ENCODE measurements at regions not wholly inside any gene's neighbourhood (a gene's known extent, or its start where the extent isn't known, plus 50 kb on each side); places are given as distances from the start of the nearest gene placed in this dataset.
A peak's percentile ranks its signal among the peaks of the same experiment; 100 is the strongest.

DNA sequence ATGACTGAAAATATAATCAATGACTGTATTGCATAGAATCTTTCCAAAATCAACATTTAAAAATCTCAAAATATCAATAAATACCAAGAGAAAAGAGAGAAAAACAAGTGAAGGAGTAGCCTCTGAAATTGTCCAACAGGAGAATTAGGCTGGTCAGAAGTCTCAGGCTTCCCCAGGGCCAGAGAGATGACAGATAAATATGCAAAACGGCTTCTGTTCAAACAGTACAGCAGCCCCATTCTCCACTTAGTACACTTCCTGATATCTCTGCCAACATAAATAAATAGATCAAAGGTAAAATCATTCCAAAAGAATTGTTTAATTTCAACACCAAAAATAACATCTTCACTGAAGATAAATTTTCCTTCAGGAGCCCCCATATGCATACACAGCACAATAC, 204.7 kb upstream of the GABRA2 start:
- no peak for DNase-seq

DNA sequence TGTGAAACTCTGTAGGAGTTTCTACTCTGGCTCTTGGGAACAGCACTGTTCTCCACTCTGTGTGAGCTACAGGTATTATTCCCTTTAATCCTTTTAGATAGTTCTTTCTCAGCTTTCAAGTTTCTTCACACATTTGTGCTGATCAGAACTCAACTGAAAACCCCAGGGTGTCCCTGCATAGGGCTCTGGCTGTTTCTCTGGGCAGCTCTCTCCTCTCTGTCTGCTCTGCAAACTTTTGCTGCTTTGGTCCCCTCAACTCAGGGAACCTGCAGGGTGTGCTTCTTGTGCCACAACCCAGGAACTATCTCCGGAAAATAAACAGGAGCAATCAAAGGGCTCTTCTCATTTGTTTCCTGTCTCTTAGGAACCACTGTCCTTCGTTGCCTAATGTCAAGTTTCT, 196.6 kb upstream of the GABRA2 start:
- peak; percentile 8 for DNase-seq

DNA sequence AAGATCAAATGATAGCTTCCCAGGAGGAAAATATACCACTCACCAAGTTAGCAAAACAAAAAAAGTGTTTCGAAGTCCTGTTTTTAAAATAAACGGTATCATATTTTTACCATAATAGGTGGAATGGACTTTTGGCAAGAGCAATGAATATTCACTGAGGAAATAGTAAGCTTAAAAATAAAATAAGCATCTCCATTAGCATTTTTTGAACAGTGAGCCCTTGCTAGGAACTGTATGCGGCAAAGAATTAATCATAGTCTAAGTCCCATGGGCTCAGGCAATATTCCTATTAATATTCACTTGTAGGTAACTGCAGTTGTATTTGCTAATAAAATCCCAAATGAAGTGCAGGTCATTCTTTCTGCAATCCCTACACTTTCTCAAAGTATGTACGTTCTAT, 191.7 kb upstream of the GABRA2 start:
- DNase-seq, result no peak

DNA sequence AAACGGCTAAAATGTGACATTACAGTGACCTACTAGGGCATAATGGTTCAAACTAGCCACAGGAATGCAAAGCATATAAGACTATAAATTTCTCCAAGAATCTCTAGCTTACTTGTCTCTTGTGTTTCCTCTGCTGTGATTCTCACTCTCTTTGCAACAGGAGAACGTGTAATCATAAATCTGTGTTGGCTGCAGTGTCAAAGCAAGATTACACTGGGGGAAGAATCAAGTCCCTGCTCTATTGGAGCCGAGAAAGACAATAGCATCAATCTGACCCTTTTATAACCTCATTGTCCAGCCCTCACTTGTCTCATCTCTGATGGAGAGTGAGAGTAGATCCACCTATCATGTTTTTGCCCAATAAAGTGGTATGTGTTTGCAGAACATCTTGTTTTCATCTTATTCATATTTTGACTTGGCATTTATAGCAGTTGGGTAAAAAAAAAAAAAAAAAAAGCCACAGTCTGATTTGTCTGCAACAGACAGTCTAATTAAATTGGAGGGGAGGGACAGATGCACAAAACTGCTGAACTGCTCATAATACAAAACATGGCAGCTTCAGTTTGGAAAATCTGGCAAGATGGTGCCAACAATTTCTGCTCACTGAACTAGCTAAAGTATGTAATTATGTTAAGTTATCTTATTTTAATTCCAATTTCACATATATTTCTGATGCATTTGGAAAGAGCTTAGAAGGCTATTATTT, 165.0 kb upstream of the GABRA2 start:
- DNase-seq, result no peak

DNA sequence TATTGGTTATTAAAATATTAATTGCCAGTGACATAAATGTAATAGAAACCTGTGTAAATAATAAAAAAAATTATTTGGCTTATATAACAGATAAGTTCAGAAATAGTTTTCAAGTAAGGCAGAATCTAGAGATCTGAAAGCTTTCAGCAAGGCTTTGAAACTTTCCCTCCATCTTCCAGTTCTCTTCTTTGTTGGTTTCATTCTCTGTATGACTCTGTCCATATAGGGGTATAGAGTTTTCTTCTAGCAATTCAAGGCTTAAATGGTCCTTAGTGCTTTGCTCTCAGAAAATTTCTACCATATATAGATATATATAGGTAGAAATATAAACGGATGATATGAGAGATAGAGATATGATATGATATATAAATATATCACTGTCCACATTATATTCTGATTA, 160.5 kb upstream of the GABRA2 start:
- DNase-seq, result no peak

DNA sequence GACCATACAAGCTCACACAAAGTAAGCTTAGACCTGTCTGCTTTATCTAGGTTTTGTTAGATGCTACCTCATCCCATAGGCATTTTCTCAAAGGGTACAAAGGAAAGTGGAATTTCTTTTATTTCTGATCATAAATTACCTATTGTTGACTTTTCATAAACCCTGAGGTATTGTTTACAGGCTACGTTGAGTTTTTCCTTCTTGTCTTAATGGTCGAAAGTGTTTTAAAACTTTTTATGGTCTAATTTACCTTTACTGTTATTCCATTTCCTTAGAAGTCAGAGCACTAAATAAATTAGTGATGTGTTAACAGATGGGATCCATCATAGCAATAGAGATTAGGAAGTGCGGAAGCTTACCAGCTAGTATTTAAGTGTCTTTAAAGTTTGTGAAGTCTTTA, 159.2 kb upstream of the GABRA2 start:
- peak; percentile 11 for DNase-seq

DNA sequence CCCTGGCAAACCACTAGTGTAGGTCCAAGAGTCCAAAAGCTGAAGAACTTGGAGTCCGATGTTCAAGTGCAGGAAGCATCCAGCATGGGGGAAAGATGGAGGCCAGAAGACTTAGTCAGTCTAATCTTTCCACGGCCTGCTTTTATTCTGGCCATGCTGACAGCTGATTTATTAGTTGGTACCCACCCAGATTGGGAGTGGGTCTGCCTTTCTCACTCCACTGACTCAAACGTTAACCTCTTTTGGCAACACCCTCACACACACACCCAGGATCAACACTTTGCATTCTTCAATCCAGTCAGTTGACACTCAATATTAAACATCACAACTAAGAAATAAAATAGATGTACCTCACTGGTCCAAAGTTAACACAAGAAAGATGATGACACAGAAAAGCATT, 134.8 kb upstream of the GABRA2 start:
- no peak for DNase-seq

DNA sequence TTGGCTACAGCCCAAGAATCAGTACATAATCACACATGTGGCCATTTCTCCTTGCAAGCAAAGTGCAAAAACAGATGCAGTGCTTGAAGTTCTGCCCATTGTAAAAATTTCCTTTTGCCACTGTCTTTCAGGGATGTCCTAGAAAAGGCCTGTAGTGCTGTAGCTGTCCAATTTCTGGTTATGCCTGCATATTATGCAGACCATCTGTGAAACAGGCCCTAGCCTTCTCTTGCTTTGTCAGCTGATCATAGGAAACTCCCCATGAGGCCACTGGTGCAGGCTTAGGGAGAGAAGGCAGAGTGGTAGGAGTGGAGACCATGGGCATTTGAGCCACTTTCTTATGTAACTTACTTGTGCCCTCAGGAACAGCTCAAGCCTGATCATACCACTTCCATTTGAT, 130.4 kb upstream of the GABRA2 start:
- DNase-seq, result no peak

DNA sequence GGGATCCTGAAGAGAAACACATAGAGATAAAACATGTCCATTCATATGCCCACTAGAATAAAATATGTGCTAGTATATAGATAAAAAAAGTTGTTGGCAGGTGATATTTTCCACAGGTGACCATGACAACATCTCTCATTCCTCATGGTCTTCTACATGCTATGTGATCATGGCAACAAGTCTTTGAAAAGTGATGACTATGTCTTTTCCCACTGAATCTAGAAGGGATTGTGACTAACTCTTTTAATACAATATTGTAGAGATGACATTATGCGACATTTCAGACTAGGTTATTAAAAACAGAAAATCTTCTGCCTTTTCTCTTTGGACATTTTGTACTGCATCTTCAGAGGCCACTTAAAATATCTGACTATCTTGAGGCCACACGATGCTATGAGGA, 126.0 kb upstream of the GABRA2 start:
- DNase-seq, result no peak

DNA sequence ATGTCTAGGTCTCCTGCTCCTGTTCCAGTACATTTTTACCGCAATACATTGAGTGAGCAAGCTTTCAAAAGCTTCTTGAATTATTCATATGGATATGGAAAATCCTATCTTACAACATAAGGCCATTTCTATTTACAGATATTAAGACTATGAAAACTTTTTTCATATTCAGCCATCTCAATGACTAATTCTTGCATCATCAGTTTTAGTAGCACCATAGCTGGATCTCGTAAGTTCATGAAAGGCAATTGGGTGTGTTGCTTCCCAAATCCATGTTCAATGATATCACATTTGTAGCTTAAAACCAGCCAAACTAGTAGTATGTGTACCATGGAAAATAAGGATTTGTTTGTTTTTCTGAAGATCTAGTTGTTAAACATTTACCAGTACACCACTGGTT, 118.3 kb upstream of the GABRA2 start:
- DNase-seq, result no peak

DNA sequence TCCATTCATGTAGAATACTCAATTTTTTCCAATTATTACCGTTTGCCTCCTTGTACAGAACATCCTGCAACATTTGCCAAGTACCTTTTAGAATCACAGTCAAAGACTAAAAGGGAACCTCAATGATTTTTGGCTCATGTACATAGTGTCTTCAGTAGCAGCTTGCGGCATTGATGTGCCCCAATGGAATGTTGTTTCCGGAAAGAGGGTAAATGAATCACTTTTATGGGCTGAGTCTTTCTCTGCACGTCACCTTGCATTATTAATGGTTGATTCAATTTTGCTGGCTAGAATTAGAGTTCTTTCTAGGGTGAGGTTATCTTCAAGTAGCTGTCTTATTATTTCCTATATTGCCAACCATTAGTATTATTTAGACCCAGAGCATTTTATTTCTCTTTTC, 116.9 kb upstream of the GABRA2 start:
- no peak for DNase-seq

DNA sequence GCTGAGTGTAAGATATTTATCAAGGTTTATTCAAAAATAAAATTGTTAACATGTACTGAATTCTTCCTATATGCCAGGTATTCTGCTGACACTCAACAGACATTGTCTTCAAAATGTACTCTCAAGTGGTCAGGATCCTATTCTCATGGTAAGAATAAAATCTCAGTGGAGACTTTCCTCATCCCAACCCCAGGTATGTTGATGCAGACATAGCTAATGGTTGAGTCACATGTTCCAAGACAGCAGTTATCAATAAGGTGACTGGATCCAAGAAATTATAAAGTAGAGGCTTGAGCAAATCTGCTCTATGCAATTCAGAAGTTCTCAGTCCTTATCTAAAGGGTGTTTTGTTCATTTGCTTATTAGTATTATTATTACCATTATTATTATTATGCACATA, 115.2 kb upstream of the GABRA2 start:
- no peak for DNase-seq

DNA sequence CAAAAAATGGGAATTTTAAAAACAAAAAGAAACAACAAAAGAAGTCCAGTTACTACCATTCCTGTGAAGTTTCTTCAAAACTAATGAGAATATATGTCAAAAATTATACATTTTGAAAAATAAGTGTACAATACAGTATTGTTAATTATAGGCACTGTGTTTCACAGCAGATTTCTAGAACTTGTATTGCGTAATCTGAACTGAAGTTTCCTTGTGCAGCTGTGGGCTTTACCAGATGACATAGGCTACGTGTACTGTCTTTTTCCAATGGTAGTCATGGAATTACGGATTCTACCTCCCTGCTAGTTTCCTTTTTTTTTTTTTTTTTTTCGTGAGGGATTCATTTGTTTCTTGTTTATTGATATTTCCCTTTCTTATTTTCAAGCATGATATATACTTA, 113.8 kb upstream of the GABRA2 start:
- DNase-seq, result no peak

DNA sequence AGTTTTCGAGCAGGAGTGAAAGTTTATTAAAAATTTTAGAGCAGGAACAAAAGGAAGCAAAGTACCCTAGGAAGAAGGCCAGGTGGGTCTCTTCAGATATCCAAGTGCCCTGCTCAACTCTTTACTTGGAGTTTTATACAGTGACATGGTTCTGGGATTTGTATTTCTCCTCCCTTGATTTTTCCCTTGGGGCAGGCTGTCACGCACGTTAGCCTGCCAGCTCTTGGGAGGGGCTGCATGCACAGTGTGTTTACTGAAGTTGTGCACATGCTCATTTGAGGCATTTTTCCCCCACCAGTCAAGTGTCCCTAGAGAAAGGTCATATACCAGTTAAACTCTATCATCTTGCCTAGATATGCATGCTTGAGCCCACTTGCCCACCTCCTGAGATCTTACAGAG, 102.5 kb upstream of the GABRA2 start:
- no peak for DNase-seq

DNA sequence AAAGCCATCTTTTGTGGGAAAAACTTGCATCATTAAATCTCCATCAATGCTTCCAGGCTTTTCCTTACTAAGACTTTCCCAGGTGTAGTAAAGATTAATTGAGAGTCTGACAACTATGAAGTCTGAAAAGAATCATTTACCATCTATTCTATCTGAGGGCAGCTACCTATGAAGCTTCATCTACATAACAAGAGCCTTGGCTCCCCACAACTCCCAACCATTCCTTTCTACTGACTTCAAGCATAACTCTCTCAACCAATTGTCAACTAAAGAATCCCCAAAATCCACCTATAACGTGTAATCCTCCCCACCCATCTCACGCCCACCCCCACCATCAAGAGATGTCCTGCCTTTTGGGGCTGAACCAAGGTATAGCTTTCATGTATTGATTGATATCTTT, 101.5 kb upstream of the GABRA2 start:
- DNase-seq, result no peak

DNA sequence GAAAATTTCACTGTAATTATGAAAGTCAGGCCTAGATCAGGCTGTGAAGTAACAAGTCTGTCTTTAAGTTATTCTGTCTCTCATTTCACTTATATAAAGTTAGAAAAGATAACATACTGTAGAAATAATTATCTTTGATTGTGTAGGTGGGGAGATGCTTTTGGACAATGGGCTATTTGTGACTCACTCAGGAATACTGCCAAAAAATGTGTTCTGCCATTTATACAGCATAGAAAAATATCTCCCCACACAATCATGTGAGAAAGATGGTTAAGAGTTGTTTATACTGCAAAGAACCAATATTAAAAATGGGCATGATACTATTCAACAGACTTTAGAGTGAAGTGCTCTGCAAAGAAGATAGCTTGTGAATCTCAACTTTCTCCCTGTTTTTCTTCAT, 95.0 kb upstream of the GABRA2 start:
- DNase-seq, result no peak

DNA sequence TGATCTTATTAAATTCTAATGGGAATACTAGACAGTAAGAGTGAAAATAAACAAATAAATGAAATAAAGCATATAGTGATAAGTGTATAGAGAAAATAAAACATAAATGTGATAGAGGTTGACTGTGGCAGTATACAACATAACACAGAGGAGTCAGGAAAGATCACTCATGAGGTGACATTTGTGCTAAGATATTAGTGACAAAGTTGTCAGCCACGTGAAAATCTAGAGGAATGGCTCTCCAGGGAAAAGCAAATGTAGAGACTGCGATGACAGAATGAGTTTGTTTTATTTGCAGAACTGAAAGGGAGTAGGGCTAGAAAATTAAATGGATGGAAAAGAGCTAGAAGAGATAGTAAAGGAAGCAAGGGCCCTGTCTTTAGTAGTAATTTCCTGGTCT, 72.8 kb upstream of the GABRA2 start:
- no peak for DNase-seq

DNA sequence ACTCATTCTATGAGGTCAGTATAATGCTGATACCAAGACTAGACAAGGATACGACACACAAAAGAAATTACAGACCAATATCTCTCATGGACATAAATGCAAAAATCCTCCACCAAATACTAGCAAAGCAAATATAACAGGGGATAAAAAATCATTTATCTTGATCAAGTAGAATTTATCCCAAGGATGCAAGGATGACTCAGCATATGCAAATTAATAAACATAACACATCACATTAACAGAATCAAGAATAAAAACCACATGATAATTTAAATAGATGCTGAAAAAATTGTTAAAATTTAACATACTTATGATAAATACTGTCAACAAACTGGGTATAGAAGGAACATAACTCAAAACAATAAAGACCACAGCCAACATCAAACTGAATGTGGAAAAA, 69.4 kb upstream of the GABRA2 start:
- DNase-seq, result no peak

DNA sequence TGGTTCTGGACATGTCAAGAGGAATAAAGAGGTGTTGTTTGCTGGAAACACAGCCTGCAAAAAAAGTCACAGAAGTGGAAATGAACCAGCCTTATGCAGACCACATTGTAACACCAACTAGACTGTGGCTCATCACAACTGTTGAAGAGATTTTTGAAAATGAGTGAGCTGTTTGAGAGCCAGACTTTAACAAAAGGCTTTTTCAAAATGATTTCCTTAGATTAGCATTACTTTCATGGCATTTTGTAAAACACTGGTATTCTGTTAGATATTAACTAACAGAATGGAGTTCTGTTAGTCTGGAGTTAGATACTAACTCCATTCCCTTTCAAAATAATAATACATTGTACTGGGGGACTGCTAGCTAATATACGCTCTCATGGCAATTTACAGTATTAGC, 60.6 kb upstream of the GABRA2 start:
- no peak for DNase-seq

DNA sequence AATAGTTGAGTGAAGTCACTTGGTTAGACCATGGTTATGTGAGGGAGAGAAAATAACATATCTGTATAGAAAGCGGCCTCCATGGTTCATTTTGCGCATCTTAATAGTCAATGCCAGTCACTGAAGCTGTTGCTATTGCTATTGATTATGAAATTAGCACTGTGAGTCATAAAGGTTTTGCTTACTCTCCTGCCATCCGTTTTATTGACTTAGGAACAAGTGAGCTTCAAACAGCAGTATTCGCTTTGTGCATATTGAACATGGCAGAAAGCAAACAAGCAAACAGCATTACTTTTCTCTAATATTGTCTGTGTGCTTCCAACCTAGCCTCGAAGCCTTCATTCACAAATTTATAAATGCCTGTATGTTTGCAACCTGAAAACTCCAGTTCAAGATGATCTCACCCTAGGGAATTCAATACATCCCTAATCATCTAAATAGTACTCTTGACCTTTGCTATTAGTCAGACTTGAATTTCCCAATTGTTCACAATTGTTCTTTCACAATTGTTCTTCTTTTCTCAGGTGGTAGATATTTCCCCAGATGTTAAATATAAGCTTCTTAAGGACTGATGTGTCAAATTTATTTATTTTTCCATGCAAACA, 55.9 kb upstream of the GABRA2 start:
- no peak for DNase-seq

DNA sequence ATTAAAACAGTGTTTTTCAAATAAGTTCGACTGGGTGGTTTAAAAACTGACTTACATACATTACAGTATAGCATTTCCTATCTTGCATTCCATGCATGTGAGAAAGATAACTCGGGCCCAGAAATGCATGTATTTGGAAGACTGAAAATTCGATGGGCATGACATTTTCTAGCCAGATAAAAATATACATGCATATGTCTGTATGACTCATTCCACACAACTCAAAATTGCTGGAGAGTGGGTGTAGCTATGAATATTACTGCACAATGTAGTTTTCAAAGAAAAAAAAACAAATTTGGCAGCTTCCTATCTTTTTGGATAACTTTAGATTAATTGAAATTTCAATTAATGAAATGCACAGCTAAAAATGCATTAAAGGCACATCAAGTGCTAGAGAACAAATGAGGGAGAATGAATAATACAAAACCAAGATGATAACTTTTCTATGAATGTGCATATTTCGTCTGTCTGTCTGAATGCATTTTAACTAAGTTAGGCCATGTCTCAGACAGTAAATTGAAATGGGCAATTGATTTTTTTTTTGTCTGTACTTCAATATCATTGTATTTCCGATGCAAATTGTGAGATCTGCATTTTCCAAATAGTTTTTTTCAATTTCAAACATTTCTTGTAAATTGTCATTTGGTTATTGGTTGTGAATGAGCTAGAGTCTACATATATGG, 54.5 kb upstream of the GABRA2 start:
- no peak for DNase-seq

DNA sequence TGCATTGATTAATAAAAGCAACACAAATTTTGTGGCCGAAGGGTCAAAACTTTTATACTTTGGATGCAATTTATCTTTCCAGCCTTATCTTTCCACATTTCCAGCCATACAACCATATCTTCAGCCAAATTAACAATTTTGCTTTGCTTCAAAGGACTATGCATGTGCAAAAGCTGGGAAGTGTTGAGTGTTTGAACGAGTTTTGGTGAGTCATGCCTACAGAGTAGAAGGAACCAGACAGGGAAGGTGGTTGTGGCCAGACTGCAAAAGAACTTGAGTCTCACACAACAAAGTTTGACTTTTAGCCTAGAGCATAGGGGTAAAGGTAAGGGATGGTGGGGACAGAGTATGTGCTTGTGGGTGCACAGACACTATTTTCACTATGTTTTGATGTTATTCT, 53.0 kb upstream of the GABRA2 start:
- no peak for DNase-seq

DNA sequence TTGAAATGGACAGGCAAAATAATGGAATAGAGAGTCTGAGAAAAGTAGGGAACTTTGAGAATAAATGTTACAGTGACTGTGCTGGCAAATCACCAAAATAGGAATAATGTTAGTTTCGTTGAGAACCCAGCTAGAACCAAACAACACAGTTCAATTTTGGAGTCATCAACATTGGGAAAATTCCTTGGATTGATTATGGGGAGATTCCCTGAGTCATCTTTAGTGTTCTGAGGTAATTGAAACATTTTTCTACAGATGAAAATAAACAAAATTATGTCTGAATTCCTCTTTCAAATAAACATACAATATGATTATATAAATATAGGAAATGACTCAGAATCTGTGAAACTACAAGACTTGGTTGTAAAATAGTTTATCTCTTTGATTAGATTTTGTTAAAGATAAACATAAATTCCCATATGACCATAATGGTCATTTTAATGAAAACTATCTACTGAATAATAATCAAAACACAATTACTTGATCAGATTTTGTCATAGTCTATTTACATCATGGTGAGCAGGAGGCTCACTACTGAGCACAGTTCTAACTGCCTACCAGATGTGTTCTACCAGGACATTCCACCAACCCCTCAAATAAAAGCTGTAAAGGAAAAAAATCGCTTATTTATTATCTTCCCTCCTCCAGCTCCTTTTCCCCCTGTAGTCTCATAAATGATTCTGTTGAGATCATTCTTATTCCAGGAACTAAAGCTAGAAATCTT, 51.4 kb upstream of the GABRA2 start:
- DNase-seq, result no peak

Measured in NCI-H82 (cell line).